ENCODE measurements at regions not wholly inside any gene's neighbourhood (a gene's known extent, or its start where the extent isn't known, plus 50 kb on each side); places are given as distances from the start of the nearest gene placed in this dataset.

DNA sequence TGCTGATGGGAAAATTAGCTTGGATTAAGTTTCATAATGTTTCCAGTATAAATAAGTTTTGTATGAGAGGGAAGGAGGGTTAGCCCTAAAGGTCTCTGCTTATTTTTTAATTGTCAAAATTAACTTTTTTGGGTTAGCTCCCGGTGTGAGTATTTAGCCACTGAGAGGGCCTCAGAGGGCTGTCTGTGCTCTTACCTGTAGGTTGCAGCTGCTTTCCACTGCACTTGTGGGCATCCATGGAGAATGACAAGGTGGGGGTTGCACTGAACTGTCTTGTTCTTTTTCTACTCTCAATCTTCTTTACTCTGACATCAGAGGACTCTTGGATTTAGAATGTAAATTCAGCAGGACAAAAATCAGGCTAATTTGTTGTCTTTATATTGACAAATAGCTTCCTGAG lies 81.4 kb downstream of the CD164 start:
- DNase-seq (ENCODE audit: low read depth) = no peak

DNA sequence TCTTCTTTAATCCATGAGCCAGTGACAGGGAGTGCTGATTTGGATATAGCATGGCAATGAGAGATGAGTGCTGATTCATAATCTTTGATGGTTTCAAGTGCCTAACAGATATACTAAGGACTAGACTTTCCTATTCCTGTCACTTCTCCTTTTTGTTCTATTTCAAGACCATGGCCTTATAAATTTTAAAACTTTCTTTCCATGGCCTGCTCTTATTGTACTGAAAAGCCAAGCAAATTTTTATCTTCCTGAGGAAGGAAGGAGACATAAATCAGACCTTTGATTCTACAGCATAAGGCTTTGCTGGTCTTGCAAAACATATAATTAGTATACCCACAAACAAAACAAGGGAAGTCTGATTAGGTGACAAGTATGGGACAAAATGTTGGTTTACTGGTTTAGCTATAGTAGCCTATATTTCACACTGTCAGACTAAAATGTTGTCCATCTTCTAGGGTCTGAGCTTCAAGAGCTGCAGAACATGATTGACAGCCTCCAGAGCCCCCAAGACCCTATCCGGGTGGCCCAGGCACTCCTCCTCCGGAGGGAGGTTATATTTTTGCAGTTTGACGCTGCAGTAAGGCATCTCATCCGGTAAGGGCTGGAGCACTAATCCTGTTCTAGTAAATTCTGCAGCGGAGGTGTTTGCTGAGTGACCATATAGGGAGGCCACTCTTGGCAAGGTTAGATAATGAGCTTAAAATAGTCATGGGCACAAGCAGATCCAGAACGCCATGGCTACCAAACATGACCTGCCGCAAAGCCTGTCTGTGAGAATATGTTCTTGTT lies 82.3 kb downstream of the CD164 start:
- TF ChIP-seq, protein P1, sequence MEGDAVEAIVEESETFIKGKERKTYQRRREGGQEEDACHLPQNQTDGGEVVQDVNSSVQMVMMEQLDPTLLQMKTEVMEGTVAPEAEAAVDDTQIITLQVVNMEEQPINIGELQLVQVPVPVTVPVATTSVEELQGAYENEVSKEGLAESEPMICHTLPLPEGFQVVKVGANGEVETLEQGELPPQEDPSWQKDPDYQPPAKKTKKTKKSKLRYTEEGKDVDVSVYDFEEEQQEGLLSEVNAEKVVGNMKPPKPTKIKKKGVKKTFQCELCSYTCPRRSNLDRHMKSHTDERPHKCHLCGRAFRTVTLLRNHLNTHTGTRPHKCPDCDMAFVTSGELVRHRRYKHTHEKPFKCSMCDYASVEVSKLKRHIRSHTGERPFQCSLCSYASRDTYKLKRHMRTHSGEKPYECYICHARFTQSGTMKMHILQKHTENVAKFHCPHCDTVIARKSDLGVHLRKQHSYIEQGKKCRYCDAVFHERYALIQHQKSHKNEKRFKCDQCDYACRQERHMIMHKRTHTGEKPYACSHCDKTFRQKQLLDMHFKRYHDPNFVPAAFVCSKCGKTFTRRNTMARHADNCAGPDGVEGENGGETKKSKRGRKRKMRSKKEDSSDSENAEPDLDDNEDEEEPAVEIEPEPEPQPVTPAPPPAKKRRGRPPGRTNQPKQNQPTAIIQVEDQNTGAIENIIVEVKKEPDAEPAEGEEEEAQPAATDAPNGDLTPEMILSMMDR (IDR thresholded peaks at IDR 0.05; ENCODE audit: insufficient read depth, low read depth, low read length, missing control alignments) = no peak
- DNase-seq (ENCODE audit: low read depth) = no peak
- no peak overlapping the region for H3K4me3 ChIP-seq (ENCODE audit: low read depth, low read length)

More for the DNA sequence above, 81.4 kb downstream of the CD164 start:
- no peak overlapping the region for H3K4me3 ChIP-seq (ENCODE audit: low read depth, low read length)
- TF ChIP-seq, protein P1 (IDR thresholded peaks at IDR 0.05; ENCODE audit: insufficient read depth, low read depth, low read length, missing control alignments) = no peak

DNA sequence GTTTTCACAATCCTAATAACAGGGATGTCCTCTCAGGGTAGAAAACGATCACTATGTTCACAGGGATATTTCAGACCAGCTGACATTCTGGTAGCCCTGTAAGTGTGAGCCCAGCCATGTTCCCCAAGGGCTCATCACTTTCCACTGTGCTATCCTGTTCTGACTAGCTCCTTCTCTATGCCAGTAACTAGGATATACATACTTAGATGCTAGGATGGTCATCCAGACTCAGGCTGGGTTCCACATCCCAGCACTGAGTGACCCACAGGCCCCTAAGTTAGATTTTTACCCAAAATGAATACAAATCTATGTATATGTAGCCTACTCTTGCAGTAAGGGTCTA lies 83.0 kb downstream of the CD164 start:
- TF ChIP-seq, protein P1 (IDR thresholded peaks at IDR 0.05; ENCODE audit: insufficient read depth, low read depth, low read length, missing control alignments) = no peak
- H3K4me3 ChIP-seq (ENCODE audit: low read depth, low read length) = no peak overlapping the region
- no peak for DNase-seq (ENCODE audit: low read depth)

DNA sequence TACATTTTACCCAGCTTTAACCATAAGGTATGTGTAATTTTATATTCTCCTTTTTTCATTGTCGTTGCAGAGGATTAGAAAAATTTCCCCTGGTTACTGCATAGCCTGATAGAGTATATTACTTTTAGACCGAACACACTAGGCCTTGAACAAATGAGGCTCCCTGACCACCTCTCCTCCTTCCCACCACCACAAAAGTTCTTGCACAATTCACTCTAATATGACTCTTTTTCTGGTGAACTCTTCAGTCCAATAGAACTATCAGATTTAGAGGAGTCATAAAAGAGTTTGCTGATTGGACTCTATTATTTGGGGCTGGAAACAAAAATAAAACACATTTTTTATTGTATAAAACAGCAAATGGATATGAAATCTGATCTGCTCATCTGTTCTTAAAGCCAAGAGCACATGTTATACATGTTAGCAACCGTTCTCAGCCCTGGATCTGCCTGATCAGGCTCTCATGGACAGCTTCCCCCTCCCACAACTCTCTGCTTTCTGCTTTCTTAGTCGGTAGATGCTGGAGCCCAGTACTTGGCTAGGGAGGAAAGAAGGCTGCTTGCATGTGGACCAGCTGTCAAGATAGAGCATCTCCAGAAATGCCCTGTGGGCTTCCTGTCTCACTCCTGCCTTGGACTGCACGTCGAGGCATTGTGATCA lies 83.5 kb downstream of the CD164 start:
- TF ChIP-seq, protein P1 (IDR thresholded peaks at IDR 0.05; ENCODE audit: insufficient read depth, low read depth, low read length, missing control alignments) = no peak
- no peak for DNase-seq (ENCODE audit: low read depth)
- no peak overlapping the region for H3K4me3 ChIP-seq (ENCODE audit: low read depth, low read length)

DNA sequence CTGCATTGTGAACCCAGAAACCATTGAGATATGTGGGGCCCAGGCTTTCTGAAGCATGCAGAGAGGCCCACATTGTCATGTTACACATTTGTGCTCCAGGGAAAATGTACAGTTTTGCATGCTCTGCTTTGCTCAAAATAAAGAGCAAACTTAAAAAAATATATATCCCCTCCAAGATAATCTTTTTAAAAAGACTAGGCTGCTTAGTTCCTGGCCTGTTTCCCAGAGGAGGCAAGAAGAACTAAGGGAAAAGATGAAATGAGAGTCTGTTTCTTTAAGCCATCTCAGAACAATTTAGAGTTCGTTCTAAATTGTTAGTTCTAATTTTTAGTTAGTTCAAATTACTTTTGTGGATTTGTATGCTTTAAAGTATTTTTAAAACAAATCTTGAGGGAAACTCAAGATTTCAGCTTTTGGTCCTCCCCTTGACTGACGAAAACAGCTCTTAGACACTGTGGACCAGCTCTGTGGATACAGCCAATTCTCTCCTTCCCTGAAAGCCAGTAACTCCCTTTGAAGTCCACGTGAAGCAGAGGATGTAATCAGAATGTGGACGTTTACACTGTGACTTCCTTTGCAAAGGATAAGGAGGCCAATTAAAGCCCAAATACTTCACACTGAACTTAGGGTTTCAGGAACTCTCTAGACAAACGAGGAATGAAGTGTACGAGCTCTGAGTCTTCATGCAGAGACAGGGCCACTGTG lies 84.7 kb downstream of the CD164 start:
- DNase-seq (ENCODE audit: low read depth) = no peak
- TF ChIP-seq, protein P1 (IDR thresholded peaks at IDR 0.05; ENCODE audit: insufficient read depth, low read depth, low read length, missing control alignments) = no peak

DNA sequence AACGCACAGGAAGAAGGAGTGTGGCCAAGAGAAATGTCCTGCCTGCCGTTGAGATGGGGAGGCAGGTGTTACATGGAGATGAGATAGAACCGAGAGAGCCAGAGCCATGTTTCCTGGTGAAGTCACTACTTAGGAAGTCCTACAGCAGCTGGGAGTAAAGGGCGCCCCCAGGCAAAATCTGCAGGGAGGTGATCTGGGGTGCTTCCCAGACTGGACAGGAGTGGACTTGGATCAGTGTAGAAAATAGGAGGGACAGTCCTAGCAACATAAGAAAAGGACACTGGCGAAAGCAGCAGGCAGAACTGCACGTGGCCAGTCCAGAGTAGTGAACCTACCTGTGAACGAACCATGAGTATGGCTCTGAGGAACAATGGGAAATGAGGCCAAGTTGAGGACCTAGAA lies 85.3 kb downstream of the CD164 start:
- no peak overlapping the region for H3K4me3 ChIP-seq (ENCODE audit: low read depth, low read length)
- no peak for DNase-seq (ENCODE audit: low read depth)
- TF ChIP-seq, protein P1 (IDR thresholded peaks at IDR 0.05; ENCODE audit: insufficient read depth, low read depth, low read length, missing control alignments) = no peak

More for the DNA sequence above, 84.7 kb downstream of the CD164 start:
- no peak overlapping the region for H3K4me3 ChIP-seq (ENCODE audit: low read depth, low read length)

Measured in GM12865 (cell line).